CD1c-positive myeloid dendritic cell (primary cell): ENCODE measurements at regions not wholly inside any gene's neighbourhood (a gene's known extent, or its start where the extent isn't known, plus 50 kb on each side); places are given as distances from the start of the nearest gene placed in this dataset.

Experiments used
- DNase-seq: peaks from one replicate; pipeline ENCODE4 v3.0.0-alpha.2; 2016; ENCODE audit errors: extremely low spot score

DNA sequence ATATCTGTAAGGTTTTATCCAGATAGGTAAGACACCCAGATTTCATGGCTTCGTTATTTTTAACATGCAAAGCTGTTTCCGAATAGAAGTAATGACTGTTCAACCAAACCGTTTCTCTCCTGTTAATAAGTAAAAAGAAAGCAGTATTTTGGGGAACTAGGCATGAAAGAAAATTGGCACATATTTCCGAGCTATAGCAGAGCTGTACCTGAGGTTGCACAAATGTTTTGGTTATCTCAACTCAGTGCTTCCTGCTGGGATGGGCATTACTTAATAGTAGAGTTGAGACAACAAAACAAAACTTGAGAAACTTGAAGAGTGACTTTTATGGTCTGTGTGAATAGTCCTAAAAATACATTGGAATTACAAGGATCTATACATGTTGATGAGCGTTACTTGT, 564.3 kb upstream of the SORCS1 start:
- peak; percentile 33 for DNase-seq

DNA sequence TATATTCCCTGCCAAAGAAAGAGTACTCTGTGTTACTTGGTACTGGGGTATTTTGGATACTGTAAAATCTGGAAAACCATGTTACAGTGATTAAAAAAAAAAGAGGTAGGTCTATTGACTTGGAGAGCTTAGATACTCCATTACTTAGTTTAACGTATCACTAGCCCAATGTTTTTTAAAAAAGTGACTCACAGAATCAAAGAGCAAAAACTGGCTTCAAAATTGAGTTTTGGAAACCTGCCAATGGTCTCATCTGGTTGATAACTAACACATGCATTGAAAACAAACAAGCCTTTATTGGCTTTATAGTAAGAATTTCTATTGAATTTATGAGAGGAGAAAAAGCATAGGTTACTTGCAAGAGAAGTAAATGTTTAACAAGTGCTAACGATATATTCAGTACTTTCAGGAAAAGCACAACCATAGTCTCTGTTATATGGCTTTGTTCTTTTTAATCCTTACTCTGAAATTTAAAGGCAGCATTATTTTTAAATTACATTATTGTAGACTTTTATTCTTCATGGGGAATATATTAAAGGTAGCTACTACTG, 563.3 kb upstream of the SORCS1 start:
- DNase-seq: no peak

DNA sequence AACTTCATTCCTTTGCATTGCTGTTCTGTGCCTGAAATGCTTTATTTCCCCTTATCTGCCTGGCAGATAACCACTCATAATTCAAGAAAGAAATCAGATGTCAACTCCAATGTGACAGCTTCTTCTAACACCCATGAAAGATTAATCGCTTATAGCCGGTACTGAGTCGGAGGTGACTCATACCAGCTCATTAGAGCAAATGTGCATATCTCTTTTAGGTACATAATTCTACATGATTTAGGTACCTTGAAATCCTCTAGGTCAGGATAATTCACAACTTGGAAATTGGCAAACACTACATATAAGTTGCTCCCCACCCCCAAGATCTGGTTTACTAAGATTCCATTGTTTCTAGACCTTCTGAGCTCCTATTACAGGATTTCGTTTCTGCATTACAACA, 554.4 kb upstream of the SORCS1 start:
- DNase-seq: no peak

DNA sequence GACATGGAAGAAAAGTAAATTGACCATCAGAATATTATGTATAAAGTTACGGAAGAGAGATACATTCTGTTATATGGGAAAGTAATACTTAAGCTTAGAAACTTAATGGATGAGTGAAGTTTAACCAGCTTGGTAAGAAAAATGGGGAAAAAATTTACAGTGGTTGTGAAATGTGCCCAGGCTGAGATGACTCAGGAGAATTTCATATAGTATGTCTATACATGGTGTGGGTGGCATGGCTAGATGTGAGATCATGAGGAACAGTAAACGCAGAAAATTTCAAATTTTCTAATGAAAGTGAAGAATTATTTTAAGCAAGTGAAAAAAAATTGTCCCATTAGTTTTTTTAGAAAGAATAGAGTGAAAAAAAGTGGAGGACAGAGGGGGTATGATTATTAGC, 552.5 kb upstream of the SORCS1 start:
- DNase-seq: peak; percentile 23

DNA sequence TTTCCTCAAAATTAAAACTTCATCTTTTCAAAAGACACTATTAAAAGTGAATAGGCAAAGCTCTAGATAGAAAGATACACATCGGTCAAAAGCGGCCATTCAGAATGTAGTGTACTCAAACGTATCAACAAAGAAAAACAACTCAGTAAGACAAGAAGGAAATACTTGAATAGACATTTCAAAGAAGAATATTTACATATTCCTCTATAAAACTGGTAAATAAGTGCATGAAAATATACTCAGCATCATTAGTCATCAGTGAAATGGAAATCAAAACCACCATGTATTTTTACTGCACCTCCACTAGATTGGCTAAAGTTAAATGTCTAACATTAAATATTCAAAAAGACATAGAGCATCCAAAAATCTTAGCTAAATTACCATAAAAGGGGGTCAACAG, 551.1 kb upstream of the SORCS1 start:
- DNase-seq: no peak

DNA sequence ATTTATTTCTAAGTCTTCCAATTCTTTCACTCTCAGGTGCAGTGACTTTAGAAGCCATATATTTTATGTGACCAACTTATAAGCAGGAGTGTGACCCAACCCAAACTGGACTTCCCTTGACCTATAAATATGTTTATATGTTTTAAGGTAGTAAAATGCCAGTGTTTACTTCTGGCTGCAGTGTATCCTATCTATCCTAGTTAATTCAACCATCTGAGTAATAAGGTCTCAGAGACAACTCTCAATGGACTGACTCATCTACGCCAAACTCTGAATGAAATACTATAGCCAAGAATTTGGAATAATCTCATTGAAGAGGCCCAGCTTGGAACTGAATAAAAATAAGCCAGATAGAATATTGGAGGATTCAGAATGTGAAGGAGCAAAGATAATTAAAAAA, 544.5 kb upstream of the SORCS1 start:
- no peak for DNase-seq

DNA sequence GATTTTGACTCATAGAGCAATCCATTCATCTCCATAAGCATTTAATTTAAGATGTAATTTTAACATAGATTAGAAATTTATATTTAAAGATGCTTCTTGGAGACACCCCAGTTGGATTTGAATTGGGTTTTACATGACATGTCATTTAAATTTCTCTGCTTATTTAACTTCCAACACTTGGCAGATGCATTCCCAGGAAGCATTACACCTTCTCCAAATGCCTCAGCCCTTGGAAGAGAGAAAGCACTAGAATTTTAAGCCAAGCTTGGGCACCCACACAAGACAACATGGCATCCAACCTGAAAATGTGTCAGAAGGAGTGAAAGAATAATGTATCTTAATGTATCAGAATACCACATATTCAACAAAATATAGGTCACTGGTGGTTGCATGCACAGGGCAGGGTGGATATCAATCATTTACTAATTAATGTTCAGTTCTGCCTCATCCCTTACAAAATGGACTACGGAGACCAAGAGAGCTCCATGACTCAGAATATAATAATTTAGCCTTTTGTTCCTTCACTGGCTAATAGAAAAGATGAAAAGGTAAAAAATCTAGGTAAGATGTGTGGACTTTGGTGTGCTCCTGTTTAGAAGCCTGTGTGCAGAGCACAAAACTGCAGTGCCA, 541.7 kb upstream of the SORCS1 start:
- DNase-seq: no peak

DNA sequence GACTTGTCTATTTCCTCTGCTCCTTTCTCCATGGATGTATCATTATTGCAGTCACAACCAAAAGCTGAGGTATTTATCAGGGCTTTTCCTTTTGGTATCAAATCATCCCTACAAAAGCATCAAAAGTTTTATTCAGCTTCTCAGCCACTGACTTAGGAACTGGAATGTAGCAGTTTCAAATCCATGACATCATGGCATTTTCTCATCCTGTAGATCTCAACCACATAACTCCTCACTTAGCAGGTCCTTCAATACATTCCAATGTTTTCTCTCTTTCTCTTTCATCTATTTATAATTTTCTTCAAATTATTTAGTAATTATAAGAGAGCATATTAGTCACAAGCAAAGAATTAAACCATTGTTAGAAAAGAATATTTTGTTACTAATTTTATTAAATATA, 537.4 kb upstream of the SORCS1 start:
- no peak for DNase-seq

DNA sequence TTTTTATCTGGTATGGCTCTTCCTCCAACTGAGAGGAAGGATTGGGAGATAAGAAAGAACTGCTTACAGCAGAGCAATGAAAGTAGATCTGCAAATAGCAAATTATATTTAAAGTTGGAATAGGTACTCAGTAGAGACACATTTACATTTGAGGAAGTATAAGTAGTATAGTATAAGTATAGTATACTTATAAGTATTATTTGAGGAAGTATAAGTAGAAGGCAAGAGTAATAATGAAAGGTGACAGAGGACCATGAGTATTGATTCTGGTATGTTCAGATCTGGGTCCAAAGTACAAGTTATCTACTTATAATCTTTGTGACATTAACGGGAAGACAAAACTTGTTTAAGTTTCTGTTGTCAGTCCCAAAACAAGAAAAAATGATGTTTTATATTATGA, 527.6 kb upstream of the SORCS1 start:
- DNase-seq: peak; percentile 48

DNA sequence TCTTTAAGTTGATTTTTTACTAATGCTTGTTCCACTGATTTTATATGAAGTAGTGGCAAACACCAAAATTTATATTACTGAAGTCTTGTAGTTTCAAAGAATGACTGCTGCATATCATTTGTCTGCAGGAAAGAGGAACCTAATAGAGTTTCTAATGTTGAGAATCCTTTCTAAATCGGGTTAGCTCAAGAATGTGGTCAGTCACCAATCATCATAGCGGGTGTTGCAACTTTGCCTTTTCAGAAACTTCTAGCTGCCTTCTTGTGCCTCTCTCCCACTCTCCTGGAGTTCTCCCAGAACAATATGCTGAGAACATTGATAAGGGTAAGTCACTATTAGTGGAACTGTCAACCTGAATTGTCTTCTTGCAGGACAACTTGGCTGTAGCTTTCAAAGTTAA, 524.8 kb upstream of the SORCS1 start:
- DNase-seq: peak; percentile 73

DNA sequence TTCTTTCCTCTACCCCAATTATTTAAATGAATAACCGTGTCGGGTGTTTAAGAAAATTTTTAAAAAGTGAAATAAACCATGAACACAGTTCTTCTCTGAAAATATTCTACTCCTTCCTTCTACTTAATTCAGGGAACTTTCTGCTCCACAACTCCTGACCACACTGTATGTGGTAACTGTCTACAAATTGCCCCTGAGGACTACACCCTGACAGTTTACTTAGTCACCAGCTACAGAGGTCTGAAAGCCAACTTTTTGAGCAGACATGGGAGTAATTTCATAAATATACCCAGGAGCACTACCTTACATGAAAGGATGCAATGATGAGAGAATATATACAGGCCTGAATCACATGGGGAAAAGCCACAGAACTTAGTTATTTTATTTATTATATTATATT, 523.2 kb upstream of the SORCS1 start:
- DNase-seq: peak; percentile 42

DNA sequence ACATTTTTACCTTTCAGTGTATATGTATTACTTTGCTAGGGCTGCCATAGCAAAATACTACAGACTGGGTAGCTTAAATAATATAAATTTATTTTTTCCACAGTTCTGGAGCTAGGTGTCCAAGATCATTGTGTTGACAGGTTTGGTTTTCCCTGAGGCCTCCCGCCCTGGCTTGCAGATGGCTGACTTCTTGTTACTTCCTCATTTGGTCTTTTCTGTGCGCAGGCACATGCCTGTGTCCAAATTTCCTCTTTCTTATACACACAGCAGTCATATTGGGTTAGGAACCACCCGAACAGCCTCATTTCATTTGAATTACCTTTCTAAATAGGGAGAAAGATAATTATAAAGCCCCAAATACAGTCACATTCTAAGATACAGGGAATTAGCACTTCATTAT, 521.6 kb upstream of the SORCS1 start:
- DNase-seq: peak; percentile 78

DNA sequence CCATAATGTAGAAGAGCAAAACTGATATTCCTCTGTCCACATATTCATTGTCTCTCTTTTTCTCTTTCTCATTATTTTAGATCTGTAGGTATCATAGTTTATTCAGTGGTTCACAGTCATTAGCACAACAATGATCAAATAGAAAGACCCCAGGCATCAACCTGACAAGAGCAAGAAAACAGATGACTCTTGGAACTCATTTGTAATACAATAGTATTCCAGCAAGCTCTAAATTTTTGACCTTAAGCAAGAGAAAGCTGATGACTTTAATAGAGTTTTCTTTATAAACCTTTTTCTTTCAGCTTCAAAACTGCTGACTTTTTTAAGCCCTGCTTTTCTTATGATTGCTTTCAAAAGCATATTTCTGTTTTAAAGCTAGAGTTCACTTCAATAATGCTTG, 507.5 kb upstream of the SORCS1 start:
- no peak for DNase-seq

DNA sequence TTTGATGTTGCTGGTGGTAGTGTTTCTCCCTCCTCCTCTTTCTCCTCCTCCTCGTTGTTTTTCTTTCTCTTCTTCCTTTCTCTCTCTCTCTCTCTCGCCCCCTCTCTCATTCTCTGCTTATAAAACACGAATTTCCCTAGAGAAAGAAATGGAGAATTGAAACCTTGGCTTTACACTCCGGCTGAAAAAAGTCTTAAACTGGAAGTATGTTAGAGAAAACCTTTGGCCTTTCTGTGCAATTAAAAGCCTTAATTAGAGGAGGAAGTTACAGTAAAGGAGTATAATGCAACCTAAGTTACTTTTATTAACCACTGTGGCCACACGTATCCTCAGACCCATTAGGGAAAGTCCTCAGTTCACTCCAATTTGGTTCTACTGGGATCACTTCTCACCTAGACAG, 501.7 kb upstream of the SORCS1 start:
- DNase-seq: no peak

DNA sequence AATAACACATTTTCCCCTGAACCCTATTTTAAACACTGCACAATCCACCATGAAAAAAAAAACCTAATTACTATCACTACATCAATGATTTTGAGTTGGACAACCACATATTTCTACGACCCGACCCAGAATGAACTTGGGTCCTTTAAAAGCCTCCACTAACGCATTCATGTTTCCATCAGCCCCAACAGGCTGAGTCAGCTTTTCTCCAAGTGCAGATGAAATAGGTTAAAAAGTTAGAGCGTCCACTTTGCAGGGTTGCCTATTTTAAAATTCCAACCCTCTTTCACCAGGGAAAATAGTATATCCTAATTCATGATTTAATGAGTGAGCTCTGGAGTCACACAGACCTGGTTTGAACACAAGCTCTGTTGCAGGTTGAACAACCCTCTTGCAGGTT, 501.0 kb upstream of the SORCS1 start:
- no peak for DNase-seq

DNA sequence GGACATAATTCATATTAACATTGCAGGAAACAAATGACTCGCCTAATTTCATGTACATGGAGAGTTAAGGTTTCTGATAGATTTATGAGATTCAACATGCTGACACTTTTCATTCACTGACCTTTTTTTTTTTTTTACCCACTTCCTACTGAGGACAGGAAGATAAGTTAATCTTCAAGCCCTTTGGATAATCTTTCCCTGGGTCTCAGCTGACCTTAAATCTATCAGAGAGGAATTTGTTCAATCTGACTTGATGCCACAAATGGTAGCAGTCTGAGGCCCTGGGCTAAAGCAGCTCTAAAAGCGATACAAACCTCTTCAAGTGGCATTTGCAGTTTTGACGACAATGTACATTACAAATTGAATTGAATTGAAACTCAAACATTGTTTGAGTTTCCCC, 493.3 kb upstream of the SORCS1 start:
- no peak for DNase-seq

DNA sequence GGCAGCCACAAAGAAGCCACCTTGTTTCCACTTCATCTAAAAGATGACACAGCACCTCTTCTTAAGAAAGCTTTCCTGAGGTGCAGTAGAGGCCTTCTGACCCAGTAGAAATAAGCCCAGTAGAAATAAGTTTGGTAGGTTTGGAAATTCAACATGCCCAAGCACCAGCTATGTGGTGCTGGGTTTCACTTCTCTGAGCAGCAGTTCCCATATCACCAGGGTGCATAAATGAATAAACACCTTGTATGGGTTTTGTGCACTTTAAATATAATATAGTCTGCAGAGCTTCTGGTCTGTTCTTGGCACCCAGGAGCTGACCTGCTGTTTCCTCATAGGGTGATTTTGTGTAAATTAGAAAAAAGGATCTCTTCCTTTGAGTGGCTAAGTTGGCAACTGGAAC, 492.4 kb upstream of the SORCS1 start:
- DNase-seq: peak; percentile 9

DNA sequence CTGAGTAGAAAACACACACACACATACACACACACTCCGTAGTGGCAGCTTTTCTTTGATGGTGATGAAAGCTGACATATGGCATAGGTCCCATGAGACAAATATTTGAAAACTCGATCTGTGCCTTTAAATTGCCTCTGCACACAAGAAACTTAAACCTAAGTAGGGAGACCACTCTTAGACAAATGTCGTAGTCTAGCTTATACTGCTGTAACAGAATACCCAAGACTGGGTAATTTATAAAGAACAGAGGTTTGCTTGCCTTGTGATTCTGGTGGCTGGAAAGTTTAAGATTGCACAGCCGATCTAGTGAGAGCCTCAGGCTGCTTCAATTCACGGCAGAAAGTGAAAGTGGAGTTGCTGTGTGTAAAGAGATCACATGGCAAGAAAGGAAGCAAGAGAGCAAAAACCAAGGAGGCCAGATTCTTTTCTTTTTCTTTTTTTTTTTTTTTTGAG, 489.4 kb upstream of the SORCS1 start:
- peak; percentile 24 for DNase-seq

DNA sequence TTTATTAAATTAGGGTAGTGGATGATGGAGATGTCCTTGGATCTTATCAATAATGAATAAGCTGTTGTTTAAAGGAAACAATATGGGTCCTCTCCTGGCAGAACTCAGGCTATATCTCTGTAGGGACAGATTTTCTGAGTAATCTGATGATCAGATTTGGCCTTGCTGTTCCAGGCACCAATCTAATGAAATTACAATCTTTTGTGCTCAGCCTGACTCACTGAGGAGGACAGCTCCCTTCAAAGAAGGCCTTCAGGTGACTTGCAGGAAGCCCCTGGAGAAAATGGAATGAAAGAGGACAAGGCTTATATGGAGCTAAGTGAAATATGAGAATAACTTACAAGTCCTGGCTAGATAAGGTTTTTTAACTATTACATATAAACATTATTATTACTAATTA, 486.4 kb upstream of the SORCS1 start:
- no peak for DNase-seq

DNA sequence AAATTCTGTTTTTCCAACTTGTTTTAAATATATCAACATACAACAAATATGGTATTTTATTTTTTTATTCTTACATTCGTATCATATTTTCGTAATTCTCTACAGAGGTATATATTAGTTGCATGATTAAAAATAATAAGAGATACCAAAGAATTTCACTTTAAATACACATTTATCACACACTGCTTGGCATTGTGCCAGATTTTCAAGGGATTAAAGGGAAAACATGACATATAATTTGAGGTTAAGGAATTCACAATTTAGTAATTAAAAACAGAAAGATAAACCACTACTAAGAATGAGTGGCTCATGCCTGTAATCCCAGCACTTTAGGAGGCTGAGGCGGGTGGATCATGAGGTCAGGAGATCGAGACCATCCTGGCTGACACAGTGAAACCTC, 484.7 kb upstream of the SORCS1 start:
- no peak for DNase-seq

DNA sequence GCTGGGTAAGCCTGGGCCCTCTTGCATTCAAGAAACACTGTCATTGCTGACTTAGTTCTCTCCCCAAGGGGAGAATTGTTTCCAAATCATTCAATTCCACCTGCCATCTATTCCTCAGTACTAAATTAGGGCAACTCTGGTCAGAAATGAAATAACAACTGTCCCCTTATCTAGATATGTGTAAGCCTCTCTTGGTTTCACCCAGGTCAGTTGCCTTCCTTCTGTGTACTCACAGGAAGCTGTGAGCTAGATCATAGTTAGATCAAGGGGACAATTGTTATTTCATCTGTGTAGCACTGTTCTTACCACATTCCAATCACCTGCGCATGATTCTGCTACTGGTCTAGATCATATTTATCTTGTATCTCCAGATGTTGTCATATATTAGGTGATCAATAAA, 483.0 kb upstream of the SORCS1 start:
- DNase-seq: no peak

DNA sequence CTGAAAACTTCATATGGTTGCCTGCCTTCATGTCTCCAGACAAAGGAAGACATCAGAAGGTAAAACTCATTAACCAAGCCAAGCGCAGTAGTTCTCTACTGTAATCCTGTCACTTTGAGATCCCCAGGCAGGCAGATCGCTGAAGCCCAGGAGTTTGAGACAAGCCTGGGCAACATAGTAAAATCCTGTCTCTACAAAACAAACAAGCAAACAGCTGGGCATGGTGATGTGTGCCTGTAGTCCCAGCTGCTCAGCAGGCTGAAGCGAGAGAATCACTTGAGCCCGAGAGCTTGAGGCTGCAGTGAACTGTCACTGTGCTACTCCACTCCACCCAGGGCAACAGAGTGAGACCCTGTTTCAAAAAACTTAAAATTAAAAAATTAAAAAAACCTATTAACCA, 467.4 kb upstream of the SORCS1 start:
- no peak for DNase-seq

DNA sequence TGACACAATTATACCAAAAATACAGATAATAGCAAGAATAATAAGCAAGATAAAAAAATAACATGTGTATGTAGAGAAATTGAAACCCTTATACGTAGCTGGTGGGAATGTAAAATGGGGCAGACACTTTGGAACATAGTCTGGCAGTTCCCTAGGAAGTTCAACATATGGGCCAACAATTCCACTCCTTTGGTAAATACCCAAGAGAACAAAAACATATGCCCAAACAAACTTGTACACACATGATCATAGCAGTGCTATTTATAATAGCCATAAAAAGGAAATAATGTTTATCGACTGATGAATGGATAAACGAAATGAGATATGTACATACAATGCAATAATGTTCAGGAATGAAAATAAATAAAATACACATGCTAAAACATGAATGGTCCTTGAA, 462.4 kb upstream of the SORCS1 start:
- DNase-seq: no peak

DNA sequence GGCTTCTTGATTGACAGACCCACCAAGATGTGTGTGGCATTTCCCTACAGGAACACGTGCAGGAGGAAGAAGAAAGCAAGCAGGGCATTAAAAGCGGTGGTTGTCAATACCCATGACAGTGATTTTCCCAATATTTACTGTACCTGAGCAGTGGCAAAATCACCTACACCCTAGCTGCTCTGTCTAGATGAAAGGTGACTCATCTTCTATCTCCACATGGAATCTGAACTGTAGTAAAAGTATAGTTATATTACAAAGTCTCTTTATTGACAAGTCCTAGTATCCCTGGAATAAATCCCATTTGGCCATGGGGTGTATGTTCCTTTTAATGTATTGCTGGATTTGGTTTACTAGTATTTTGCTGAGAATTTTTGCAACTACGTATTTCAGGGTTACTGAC, 458.8 kb upstream of the SORCS1 start:
- DNase-seq: no peak
